GM18520 (cell line): ENCODE measurements at regions not wholly inside any gene's neighbourhood (a gene's known extent, or its start where the extent isn't known, plus 50 kb on each side); places are given as distances from the start of the nearest gene placed in this dataset.

Source experiments
- ATAC-seq: cut with Tn5 transposase; IDR thresholded peaks from one replicate; pipeline ENCODE4 v1.9.1; 2021; ENCODE audit not compliant: unreplicated experiment

DNA sequence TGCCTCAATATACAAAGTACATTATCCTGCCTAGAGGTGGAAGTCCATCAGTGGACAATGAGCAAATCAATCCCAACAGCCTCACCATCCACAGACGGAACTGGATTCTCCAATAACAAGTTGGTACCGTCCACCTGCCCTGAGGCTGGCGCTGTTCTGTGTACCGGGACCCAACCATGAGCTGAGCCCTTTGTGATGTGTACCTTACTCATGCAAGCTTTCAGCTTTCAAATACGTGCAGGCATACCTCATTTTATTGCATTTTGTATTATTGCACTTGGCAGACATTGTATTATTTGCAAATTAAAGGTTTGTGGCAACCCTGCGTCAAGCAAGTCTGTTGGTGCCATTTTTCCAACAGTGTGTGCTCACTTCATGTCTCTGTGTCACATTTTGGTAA is 476.0 kb upstream of the MKI67 start:
- no peak for ATAC-seq

DNA sequence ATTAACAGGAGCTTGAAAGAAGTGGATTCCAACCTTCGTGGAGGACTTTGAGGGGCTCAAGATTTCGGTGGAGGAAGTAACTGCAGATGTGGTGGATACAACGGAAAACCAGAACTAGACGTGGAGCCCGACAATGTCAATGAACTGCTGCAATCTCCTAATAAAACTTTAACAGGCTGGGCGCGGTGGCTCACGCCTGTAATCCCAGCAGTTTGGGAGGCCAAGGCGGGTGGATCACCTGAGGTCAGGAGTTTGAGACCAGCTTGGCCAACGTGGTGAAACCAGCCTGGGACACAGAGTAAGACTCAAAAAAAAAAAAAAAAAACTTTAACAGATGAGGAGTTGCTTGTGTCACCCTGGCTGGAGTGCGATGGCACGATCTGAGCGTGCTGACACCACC is 477.8 kb upstream of the MKI67 start:
- no peak for ATAC-seq

DNA sequence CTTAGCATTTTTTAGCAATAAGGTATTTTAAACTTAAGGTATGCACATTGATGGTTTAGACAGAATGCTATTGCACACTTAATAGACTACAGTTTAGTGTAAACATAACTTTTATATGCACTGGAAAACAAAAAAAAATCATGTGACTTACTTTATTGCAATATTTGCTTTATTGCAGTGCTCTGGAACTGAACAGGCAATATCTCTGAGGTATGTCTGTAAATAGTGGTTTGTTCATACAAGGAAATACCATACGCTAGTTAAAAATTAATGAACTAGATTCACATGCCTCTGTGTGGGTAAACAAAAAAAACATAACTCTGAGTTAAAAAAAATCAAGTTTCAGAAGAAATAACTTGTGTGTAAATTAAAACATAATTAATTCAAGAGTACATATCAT is 479.0 kb upstream of the MKI67 start:
- no peak for ATAC-seq

DNA sequence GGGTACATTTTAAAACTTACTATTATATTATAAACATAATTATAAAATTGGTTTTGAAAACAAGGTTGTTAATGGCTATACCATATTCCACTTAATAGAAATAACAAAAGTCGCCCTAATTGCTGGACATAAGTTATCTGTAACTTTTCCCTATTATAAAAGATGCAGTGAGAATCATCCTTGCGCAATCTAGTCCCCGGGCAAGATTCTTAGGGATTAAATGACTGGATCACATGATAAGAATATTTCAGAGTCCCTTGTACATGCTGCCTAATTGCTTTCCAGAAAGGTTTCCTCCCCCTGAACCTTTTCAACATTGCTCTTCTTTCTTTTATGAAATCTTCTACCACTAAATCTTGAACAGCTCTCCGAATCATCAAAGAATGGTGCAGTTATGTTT is 479.8 kb upstream of the MKI67 start:
- ATAC-seq: no peak

DNA sequence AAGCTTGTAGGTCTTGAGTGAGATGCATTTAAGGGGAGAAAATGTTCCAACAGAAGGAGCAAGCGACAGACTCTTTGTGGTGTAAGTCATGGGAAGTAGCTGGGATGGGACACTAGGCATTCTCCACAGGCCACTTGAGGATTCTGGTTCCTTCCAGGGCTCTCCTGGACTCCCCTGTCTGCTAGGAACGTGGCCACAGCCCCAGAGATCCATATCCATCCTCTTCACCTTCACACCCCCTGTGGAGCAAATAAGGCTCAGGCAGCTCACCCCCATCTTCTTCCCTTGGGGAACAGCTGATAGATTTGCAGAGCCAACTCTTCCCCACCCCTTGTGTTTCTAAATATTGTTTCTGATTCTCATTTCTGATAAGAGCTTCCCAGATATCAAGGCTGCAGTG is 482.6 kb upstream of the MKI67 start:
- no peak for ATAC-seq

DNA sequence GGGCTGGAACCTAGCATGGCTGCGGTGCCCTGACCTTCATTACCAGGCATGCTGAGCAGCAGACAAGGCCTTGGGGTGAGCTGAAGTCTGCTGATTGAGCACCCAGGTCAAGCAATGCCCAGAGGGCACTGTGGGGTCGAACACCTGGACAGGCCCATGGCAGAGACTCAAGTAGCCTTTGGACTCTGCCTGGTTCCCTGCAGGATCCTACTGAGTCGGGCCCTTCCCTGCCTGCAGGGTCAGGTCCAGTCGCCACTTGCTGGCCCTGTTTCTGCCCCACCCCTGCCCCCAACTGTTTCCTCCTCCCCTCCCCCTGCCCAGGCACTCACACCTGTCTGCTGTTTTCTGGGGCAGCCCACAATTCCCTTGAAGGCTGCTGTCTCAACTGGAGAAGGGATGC is 483.2 kb upstream of the MKI67 start:
- ATAC-seq: no peak

DNA sequence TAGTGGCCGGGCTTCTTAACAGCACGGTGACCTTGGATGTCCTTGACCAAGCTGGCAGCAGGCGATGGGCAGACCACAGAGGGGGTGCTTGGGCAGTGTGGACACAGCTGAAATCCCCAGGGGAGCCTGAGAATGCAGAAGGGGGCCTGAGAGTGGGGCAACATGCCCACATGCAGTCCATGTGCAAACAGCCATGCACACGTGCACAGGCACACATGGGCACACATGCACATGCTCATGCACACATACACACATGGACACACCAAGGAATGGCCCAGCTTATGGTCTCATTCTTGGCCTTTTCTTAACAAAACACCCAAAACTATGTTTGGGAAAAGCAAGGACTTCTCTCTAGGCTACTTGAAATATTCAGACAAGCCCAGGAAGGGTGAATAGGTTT is 483.9 kb upstream of the MKI67 start:
- ATAC-seq: no peak

DNA sequence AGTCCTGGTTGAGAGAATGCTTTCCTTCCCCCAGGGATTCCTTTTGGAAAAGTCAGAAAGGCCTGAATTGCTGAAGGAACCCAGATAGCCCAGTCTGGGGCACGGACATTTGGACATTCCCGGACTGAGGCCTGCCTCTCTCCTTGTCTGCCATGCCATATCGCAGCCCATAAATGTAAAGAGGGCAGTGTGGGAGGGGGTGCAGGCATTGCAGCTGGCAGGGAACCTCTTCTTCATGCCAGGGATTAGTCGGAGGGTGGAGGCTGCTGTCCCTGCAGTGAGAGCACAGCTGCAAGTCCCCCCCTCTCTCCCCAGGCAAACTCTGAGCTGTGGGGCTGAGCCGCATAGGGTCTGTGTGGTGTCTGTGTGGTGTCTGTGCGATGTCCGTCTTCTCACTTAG is 486.0 kb upstream of the MKI67 start:
- no peak for ATAC-seq

DNA sequence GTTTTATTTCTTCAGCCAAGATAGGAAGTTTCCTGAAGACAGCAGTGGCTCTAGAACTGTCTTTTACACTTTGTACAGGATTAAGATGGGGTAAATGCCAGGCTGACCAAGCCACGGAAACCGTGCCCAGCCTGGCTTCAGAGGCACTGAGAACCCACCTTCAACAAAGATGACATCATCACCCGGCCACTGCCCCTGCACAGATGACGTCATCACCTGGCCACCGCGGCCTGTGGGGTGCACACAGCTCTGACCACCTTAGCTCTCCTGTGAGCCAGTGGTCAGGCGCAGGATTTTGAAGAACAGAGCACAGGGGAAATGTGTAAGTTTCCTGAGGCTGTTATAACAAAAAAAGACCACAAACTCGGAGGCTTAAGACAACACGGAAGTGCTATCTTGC is 486.4 kb upstream of the MKI67 start:
- no peak for ATAC-seq

DNA sequence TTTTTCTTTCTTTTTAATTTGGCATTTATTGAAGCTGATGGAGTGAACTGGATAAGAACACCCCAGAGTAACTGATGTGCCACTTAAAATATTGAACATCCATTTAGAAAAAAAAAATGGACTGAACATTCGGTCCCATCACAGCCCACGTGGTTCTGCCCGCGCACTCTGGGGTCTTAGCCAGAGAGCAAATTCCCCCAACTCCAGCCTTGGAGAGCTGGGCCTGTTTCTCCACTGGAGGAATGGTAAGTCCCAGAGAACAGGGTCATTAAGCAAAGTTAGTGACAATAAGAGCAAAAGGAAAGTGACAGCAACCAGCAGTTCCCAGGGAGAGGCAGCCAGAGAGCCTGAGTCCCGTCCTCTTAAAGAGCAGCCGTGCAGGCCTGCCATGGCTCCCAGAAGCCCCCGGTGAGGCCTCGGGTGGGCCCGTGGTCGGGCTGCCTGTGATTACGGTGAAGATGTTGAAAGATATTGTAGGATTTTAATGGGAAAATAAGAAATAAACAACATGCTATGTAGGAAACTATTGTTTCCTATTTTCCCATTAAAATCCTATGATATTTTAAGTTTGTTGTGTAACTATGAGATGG is 487.9 kb upstream of the MKI67 start:
- no peak for ATAC-seq

DNA sequence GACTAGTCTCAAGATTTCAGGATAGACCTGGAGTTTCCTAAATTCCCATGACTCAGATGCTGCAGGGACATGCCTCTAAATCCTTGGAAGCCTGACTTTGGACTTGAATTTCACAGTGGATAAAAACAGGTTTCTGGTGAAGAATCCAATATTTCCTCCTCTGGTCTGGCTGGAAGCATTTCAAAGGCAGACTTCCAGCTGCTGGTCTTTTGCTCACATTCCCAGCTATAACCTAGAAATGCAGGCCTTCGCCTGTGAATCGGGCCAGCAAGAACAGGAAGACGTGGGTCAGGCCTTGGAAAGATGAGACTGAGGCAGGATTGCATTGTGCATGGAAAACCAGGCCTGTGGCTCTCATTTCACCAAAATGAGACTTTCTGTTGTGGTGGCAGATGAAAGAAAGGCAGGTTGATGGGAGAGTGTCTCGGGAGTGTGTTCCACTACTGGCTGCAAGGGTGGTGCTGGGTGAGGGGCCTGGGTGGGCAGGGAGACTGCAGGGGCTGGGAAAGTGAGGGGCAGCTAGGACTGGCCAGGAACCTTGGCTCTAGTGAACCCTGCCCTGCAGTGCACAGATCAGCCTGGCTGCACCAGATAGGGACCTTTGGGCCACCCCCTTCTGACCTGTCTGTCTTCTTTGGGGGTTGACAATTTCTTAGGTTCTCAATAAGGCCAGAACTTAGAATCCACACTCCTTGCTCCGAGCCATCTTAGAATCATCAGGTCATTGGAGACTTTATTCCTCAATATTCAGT is 488.8 kb upstream of the MKI67 start:
- ATAC-seq: no peak

DNA sequence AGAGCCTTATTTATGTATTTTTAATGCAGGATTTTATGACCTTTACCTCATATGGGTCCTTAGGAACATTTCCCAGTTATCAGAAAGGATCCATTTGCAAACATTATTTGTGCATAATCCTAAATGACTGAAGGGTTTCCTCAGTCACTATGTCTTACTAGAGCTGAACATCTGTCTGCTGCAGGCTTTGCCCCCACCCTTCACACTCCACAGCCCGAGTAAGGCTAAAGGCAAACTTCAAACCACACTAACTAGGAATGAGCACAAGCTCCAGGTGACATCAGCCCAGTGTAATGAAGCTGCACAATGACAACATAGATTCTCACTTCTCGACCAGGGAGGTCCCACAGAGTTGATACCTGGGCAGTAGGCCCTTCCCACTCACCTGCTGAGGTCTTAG is 491.3 kb upstream of the MKI67 start:
- ATAC-seq: no peak

DNA sequence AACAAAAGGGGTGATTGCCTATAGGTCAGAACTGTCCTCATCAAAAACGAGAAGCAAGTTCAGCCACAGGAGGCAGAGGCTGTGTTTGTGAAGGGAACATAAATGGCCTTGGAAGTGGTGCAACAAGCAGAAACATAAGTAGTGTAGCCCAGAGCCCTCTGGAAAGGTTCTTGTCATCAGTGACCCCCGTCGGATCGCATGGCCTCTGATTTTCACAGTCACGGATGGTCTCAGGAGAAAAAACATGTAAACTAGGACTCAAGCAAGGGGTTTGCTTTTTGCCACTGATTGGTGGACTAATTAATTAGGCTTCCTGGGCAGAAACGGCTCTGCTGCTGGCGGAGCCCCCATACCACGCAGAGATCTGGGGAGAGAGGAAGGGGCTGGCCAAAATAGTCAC is 496.5 kb upstream of the MKI67 start:
- no peak for ATAC-seq

DNA sequence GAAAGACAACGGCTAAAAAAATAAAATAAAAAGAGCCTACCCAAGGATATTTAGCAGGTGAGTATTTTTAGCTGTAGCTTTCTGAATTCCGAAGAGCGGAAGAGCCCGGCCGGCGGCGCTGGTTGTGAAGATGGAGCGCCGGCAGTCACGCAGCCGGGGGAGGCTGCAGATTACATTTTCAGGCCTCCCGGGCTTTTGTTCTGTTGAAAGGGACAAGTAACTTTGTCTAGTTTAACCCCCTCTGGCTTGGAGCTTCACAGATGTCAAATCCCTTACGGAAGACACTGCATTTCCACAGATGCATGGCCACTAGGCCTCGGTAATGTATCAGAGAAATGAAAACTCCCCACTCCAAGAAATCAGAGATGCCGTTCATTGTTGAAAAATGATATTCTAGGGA is 497.6 kb upstream of the MKI67 start:
- ATAC-seq: no peak

DNA sequence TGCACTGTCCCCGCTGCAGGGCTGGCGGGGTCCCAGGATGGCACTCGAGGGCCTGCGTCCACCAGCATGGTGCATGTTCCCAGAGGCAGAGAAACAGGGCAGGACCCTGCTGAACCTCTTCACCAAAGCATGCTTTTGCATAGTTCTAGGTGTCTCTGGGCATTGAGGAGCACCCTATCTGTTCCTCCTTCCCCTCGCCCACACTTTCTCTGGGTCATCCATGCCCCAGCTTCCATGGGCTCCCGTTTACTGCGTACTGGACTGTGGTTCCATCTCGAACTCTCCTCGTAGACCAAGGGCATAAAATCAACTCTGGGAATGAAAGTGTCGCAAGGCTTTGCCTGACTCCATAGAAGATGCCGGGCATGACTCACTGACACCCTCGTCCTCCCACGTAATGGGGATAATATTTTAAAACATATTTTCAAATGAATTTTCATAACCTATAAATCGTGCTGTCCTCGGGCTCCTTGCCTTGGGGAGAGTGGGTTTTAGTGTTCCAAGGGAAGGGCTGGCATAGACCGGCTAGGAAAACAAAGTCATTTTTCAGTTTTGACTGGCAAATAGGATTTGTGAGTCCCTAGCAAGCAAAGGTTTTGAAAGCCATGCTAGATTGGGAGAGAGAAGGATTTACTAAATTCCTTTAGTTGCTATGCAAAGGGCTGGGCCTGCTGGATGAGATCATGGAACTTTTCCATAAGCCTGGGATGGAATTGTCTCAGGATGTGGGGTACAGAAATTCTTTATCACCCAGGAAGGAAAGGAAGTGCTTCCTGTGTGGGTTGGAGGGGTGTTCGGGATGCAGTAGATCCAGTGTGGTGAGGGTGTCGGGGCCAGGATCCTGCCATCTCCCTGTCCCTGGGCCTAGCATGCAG is 498.7 kb upstream of the MKI67 start:
- ATAC-seq: no peak

DNA sequence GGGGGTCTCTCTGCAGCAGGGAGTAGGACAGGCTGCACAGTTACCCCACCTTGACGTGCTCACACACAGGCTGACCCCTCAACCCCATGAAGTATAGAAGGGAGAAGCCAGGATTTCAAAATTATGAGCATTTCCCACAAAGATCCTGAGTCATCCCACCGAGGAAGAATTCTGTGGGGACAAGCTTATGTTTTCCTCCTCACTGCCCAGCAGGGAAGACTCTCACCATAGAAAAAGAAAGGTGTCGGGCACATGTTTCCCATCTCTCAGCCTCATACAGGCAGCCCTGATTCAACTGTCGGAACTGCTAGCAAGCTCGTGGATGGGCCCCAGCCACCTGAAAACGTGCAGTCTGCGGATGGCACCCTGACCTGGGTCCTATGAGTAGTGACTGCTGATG is 499.7 kb upstream of the MKI67 start:
- ATAC-seq: no peak

DNA sequence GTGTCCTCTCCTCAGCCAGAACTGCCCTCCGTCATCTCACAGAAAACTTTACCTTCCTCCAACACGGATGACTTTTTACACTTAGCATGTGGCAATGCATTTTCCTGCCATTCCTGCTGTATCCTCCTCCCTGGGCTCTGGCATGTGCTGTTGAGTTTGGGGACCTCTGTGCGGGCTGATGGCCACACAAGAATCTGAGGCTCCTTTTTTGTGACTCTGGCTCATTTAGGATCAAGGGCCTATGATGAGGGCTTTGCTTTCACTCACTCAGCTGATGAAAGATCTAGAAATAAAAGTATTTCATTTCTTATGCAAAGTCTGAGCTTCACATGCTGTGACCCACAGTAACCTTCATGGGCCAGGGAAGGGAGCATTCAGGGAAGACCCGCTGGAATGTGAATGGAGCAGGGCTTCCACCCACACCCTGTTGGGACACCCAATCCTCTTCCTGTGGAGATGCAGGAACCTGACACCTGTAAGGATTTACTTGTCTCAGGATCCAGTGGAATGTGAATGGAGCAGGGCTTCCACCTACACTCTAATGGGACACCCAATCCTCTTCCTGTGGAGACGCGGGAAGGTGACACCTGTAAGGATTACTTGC is 500.3 kb upstream of the MKI67 start:
- ATAC-seq: no peak

DNA sequence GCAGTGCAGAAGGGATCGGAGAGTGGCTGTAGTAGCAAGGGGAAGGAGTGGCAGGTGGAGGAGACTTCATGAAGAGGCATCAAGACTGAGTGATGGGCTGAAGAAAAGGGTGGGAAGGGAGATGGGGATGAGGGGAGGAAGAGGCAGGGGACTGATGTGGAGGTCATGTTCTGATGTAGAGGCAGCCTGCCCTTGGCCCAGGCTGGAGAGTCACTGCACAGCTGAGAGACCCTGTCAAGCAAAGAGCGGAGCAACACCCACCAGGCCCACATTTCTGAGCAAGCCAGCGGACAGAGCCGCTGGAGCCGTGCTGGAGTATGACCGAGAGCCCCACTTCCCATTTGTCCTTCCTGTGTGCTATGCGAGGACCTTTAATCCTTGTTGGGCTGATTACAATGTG is 501.6 kb upstream of the MKI67 start:
- no peak for ATAC-seq

DNA sequence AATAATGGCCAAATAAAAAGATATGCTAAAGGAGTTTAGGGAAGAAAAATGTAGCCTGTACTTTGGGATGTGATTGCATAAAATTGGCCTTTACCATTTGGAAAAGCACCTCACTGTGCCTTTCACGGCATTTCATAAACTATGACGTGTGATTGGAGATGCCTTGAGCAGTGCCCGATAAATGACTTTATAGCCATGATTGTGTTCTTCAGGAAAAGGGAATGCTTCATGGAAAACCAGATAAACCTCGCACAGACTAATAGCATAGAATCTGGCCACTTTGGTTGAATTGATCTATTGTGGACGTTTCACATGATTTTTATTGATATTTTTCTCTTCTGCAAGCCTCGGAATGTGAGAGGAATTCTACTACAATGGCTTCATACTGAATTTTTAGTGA is 502.0 kb upstream of the MKI67 start:
- no peak for ATAC-seq

DNA sequence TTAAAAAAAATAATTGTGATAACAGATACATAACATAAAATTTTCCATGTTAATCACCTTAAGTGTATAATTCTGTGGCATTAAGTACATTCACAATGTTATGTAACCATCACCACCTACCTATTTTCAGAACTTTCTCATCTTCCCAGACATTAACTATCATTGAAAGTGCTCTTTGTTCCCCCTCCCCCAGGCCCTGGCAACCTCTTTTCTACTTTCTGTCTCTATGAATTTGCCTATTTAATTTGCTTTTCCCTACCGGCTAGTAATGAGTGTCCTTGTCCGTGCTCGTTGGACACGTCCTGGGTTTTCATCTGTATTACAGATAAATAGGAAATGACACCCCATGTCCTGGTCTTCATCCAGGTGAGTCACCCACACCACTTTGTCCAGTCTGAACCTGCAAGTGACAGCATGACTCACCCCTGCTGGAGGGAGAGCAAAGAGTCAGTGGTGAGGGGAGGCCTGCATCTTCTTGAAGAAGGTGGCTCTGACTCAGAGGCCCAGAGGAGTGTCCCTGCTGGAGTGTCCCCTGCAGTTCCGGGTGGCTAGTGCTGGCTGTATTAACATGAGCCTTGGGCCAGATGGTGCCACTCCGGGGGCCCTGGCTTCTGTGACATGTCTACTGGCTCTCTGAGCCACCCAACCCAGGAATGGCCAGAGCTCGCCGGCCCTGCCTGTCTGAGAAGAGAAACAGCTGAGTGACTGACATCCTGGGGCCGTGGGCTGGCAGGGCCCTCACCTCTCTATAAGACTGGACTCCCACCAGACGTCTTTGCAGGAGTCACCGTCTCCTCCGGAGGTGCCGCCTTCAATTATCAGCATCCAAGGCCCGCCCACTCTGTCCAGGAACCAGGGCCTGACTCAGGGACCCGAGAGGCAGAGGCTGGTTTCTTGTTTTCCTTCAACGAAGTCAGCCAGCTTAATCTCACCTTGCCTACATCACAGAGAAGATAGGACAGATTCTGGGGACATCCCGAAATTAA is 503.2 kb upstream of the MKI67 start:
- no peak for ATAC-seq
